Thyroid gland (tissue), 4 donors: ENCODE measurements at regions not wholly inside any gene's neighbourhood (a gene's known extent, or its start where the extent isn't known, plus 50 kb on each side); places are given as distances from the start of the nearest gene placed in this dataset.

ENCODE experiments used
- DNase-seq, 2 donors: peaks; one replicate each; pipeline ENCODE4 v3.0.0-alpha.2; 2019
- H3K27ac ChIP-seq, 3 donors: fragments of 200-600 bp; sonication (generic); 1 replicate in 2 of 3; 2 replicates in 1 of 3; pipeline ENCODE4 v1.5.1; 2016 to 2019; ENCODE audit warnings: mild to moderate bottlenecking in 1 of 3, moderate library complexity in 1 of 3
- H3K27me3 ChIP-seq: fragments of 200-600 bp; sonication (generic); one replicate; pipeline ENCODE4 v1.5.1; 2019
- H3K36me3 ChIP-seq, 2 donors: fragments of 200-600 bp; sonication (generic); one replicate each; pipeline ENCODE4 v1.5.1; 2016 to 2019
- H3K4me1 ChIP-seq, 2 donors: fragments of 200-600 bp; sonication (generic); one replicate each; pipeline ENCODE4 v1.5.1; 2017 to 2019
- H3K4me3 ChIP-seq, 3 donors: fragments of 200-600 bp; sonication (generic); replicated peaks in 1 of 3; 1 replicate in 2 of 3; 2 replicates in 1 of 3; pipeline ENCODE4 v1.5.1; 2016; ENCODE audit warnings: mild to moderate bottlenecking in 1 of 3
- H3K9me3 ChIP-seq: fragments of 200-600 bp; sonication (generic); one replicate; pipeline ENCODE4 v1.5.1; 2017
- CTCF ChIP-seq, 6 experiments: fragments of 200-600 bp in 3 of 6; fragments of 450-650 bp in 3 of 6; sonication (generic) in 3 of 6; IDR thresholded peaks; one replicate each; pipeline ENCODE4 v1.5.1; 2016 to 2019; ENCODE audit warnings: antibody characterized with exemption in 6 of 6, mild to moderate bottlenecking in 2 of 6, inconsistent platforms in 1 of 6, moderate library complexity in 1 of 6
- POLR2A ChIP-seq, 2 donors: fragments of 450-650 bp; IDR thresholded peaks; one replicate each; pipeline ENCODE4 v1.6.1; 2017; ENCODE audit warnings: antibody characterized with exemption in 2 of 2, mild to moderate bottlenecking in 2 of 2, moderate library complexity in 1 of 2
- WGBS, 2 donors: methylation state at CpG; one replicate each; pipeline ENCODE4 v1.1.5; 2017; 5-methylcytosine and 5-hydroxymethylcytosine counted together
- intact Hi-C: fragments of 100-400 bp; cut with DNase I; formaldehyde crosslinking; loops from one replicate; pipeline ENCODE4 v1.15.1; 2023

DNA sequence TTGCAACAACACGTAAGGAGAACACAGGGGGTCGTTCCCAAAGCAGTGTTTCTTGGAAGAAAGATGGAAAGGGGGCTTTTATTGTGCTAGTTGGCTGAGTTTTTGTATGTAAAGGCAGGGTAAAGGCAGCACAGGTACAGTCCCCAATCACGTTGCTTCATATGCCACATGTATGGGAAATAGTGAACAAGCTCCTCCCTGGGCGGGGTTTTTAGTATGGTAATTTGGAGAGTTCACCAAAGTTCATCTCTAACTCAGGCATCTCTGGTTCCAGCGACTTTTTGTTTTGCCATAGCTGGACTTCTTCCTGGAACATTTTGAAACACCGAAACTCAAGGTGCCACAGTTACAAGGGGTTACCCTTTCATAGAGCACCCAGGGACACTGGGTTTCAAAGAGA, 133.9 kb downstream of the CAAP1 start:
- Histone ChIP-seq H3K4me3 (no peak overlapping the region), H3K4me1 (no peaks in the 10 kb centered on the region), H3K27ac (no peak overlapping the region), H3K27me3 (no peaks in the 10 kb centered on the region), H3K36me3 (no peaks in the 10 kb centered on the region), H3K9me3 (no peaks in the 10 kb centered on the region)
- intact Hi-C loops, result no loop called here
- DNase-seq, result no peak
- WGBS, 2 donors, result 75 to 90% methylated on average over 5 to 6 of the region's 6 CpGs
- TF ChIP-seq CTCF (IDR thresholded peaks at IDR 0.05) (no peak), POLR2A (IDR thresholded peaks at IDR 0.05) (no peak)

DNA sequence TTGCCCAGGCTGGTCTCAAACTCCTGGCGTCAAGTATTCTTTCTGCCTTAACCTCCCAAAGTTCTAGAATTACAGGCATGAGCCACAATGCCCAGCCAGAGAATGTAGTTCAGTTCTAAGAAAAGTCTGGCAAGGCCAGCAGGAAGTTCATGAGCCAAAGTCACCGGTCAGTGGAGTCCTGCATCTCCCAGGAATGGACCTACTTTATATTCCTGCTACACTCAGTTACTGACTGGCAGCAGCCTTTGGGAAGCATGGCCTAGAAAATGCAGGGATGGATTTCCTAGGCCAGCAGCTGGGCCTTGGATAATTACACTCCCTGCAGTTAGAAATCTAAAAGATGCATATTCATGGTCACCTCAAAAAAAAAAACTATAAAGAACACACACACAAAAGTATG, 135.7 kb downstream of the CAAP1 start:
- Histone ChIP-seq H3K4me1 (no peaks in the 10 kb centered on the region), H3K27me3 (no peaks in the 10 kb centered on the region), H3K27ac (no peak overlapping the region), H3K4me3 (no peak overlapping the region), H3K9me3 (no peaks in the 10 kb centered on the region), H3K36me3 (no peaks in the 10 kb centered on the region)
- intact Hi-C loops, result no loop called here
- DNase-seq, result no peak
- TF ChIP-seq CTCF (IDR thresholded peaks at IDR 0.05) (no peak), POLR2A (IDR thresholded peaks at IDR 0.05) (no peak)
- WGBS, 2 donors, result 85 to 86% methylated on average over 2 of the region's 2 CpGs

DNA sequence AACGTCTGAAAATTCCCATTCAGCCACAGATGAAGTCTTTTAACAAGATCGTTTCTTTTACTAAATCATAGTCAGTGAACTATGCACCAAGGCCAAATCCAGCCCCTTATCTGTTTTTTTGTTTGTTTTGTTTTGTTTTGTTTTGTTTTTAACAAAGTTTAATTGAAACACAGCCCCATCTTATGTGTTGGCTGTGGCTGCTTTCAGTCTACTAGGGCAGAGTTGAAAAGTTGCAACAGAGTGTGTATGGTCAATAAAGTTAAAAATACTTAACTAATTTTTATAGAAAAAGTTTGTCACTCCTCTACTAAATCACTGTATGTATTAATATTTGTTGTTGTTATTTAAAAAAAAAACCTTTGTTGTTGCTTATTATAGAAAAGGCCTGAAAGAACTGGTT, 137.1 kb downstream of the CAAP1 start:
- TF ChIP-seq CTCF (IDR thresholded peaks at IDR 0.05) (no peak), POLR2A (IDR thresholded peaks at IDR 0.05) (no peak)
- DNase-seq, result no peak
- intact Hi-C loops, result no loop called here
- H3K36me3 ChIP-seq, result no peaks in the 10 kb centered on the region
- no peak overlapping the region for H3K4me3 ChIP-seq
- H3K27ac ChIP-seq, result no peak overlapping the region
- no peaks in the 10 kb centered on the region for H3K4me1 ChIP-seq
- no peaks in the 10 kb centered on the region for H3K27me3 ChIP-seq
- 58 to 63% methylated on average over 2 of the region's 2 CpGs for WGBS, 2 donors
- H3K9me3 ChIP-seq, result no peaks in the 10 kb centered on the region

- Histone ChIP-seq H3K27ac (no peak overlapping the region), H3K9me3 (no peaks in the 10 kb centered on the region), H3K27me3 (no peaks in the 10 kb centered on the region), H3K4me1 (no peaks in the 10 kb centered on the region), H3K36me3 (no peaks in the 10 kb centered on the region), H3K4me3 (no peak overlapping the region)
- DNase-seq, result no peak
- 81 to 86% methylated on average over 9 to 10 of the region's 10 CpGs for WGBS, 2 donors
- intact Hi-C loops, result no loop called here
- no peak for TF ChIP-seq CTCF (IDR thresholded peaks at IDR 0.05)
- no peak for TF ChIP-seq POLR2A (IDR thresholded peaks at IDR 0.05)
Measured at GRCh38 chr9:26754509-26755164, 138.0 kb downstream of the CAAP1 start.

- H3K9me3 ChIP-seq, result no peaks in the 10 kb centered on the region
- no peak overlapping the region for H3K27ac ChIP-seq
- intact Hi-C loops, result no loop called here
- TF ChIP-seq CTCF (IDR thresholded peaks at IDR 0.05), result no peak
- TF ChIP-seq POLR2A (IDR thresholded peaks at IDR 0.05), result no peak
- H3K27me3 ChIP-seq, result no peaks in the 10 kb centered on the region
- no peak overlapping the region for H3K4me3 ChIP-seq
- H3K4me1 ChIP-seq, result no peaks in the 10 kb centered on the region
- DNase-seq, result no peak
- 82 to 96% methylated on average over 1 of the region's 1 CpG for WGBS, 2 donors
- no peaks in the 10 kb centered on the region for H3K36me3 ChIP-seq
Measured at GRCh38 chr9:26753971-26754370, 138.6 kb downstream of the CAAP1 start.
